PFSK-1 (cell line): ENCODE measurements at regions not wholly inside any gene's neighbourhood (a gene's known extent, or its start where the extent isn't known, plus 50 kb on each side); places are given as distances from the start of the nearest gene placed in this dataset.

Source experiments
- POLR2AphosphoS5 ChIP-seq: IDR thresholded peaks from 2 replicates; pipeline ENCODE4 v1.6.1; 2012; ENCODE audit warnings: low read depth, mild to moderate bottlenecking, control low read depth, low read length, moderate library complexity
- TAF1 ChIP-seq: IDR thresholded peaks from 2 replicates; pipeline ENCODE4 v1.6.1; 2012; ENCODE audit warnings: low read length, control low read depth, borderline replicate concordance; ENCODE audit not compliant: insufficient read depth

GRCh38 chr11:134579724-134580609 is 167.9 kb upstream of the B3GAT1 start:
- no peak for TF ChIP-seq TAF1
- TF ChIP-seq POLR2AphosphoS5: no peak
